Ishikawa (cell line): ENCODE measurements at regions not wholly inside any gene's neighbourhood (a gene's known extent, or its start where the extent isn't known, plus 50 kb on each side); places are given as distances from the start of the nearest gene placed in this dataset.

Source experiments
- CEBPB ChIP-seq: IDR thresholded peaks from 2 replicates; pipeline ENCODE4 v1.6.1; 2012
- CREB1 ChIP-seq: IDR thresholded peaks from 2 replicates; pipeline ENCODE4 v1.6.1; 2012; ENCODE audit warnings: low read depth
- EGR1 ChIP-seq: IDR thresholded peaks from 2 replicates; pipeline ENCODE4 v1.6.1; 2012
- EP300 ChIP-seq: IDR thresholded peaks from 2 replicates; pipeline ENCODE4 v1.6.1; 2012; ENCODE audit warnings: borderline replicate concordance
- FOXM1 ChIP-seq: IDR thresholded peaks from 2 replicates; pipeline ENCODE4 v1.6.1; 2012; ENCODE audit warnings: low read depth, borderline replicate concordance
- NFIC ChIP-seq: IDR thresholded peaks from 2 replicates; pipeline ENCODE4 v1.6.1; 2012
- RAD21 ChIP-seq: IDR thresholded peaks from 2 replicates; pipeline ENCODE4 v1.6.1; 2012; ENCODE audit warnings: low read depth
- TAF1 ChIP-seq: IDR thresholded peaks from 2 replicates; pipeline ENCODE4 v1.6.1; 2012; ENCODE audit warnings: low read depth, mild to moderate bottlenecking
- TCF12 ChIP-seq: IDR thresholded peaks from 2 replicates; pipeline ENCODE4 v1.6.1; 2012; ENCODE audit warnings: low read depth
- TEAD4 ChIP-seq: IDR thresholded peaks from 2 replicates; pipeline ENCODE4 v1.6.1; 2012
- YY1 ChIP-seq: IDR thresholded peaks from 2 replicates; pipeline ENCODE4 v1.6.1; 2012; ENCODE audit warnings: low read depth
- ZBTB7A ChIP-seq: IDR thresholded peaks from 2 replicates; pipeline ENCODE4 v1.6.1; 2012; ENCODE audit warnings: low read depth
- TF ChIP-seq, protein P1 (sequence below): IDR thresholded peaks from 2 replicates; pipeline ENCODE4 v1.6.1; 2012
- TF ChIP-seq, protein P2 (sequence below): IDR thresholded peaks from 2 replicates; pipeline ENCODE4 v1.6.1; 2012
- TF ChIP-seq, protein P3 (sequence below): IDR thresholded peaks from 2 replicates; pipeline ENCODE4 v1.6.1; 2012; ENCODE audit warnings: low read depth, mild to moderate bottlenecking

DNA sequence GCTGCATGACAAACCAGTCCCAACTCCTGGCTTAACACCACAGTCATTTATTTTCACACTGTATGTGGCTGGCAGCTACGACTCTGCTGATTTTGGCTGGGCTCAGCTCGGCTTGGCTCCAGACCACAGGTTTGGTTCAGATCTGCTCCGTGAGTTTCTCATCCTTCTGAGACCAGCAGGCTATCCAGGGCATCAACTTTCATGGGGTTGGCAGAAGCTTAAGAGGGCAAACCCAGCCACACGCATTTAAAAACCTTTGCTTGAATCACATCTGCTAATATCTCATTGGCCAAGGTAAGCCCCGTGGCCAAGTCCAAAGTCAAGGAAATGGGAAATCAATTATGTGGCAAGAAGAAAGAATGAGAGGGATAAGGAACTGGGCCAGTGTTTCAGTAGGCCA, 574.2 kb downstream of the MATN1 start:
- TF ChIP-seq TEAD4, result no peak
- TF ChIP-seq CREB1, result no peak
- TF ChIP-seq, protein P1, sequence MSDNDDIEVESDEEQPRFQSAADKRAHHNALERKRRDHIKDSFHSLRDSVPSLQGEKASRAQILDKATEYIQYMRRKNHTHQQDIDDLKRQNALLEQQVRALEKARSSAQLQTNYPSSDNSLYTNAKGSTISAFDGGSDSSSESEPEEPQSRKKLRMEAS, result no peak
- no peak for TF ChIP-seq NFIC
- no peak for TF ChIP-seq TAF1
- TF ChIP-seq, protein P2, sequence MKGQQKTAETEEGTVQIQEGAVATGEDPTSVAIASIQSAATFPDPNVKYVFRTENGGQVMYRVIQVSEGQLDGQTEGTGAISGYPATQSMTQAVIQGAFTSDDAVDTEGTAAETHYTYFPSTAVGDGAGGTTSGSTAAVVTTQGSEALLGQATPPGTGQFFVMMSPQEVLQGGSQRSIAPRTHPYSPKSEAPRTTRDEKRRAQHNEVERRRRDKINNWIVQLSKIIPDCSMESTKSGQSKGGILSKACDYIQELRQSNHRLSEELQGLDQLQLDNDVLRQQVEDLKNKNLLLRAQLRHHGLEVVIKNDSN, result no peak
- TF ChIP-seq YY1, result no peak
- no peak for TF ChIP-seq RAD21
- TF ChIP-seq, protein P3, sequence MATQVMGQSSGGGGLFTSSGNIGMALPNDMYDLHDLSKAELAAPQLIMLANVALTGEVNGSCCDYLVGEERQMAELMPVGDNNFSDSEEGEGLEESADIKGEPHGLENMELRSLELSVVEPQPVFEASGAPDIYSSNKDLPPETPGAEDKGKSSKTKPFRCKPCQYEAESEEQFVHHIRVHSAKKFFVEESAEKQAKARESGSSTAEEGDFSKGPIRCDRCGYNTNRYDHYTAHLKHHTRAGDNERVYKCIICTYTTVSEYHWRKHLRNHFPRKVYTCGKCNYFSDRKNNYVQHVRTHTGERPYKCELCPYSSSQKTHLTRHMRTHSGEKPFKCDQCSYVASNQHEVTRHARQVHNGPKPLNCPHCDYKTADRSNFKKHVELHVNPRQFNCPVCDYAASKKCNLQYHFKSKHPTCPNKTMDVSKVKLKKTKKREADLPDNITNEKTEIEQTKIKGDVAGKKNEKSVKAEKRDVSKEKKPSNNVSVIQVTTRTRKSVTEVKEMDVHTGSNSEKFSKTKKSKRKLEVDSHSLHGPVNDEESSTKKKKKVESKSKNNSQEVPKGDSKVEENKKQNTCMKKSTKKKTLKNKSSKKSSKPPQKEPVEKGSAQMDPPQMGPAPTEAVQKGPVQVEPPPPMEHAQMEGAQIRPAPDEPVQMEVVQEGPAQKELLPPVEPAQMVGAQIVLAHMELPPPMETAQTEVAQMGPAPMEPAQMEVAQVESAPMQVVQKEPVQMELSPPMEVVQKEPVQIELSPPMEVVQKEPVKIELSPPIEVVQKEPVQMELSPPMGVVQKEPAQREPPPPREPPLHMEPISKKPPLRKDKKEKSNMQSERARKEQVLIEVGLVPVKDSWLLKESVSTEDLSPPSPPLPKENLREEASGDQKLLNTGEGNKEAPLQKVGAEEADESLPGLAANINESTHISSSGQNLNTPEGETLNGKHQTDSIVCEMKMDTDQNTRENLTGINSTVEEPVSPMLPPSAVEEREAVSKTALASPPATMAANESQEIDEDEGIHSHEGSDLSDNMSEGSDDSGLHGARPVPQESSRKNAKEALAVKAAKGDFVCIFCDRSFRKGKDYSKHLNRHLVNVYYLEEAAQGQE, result no peak
- no peak for TF ChIP-seq EGR1
- TF ChIP-seq ZBTB7A, result no peak
- TF ChIP-seq EP300, result no peak
- no peak for TF ChIP-seq FOXM1
- no peak for TF ChIP-seq TCF12
- TF ChIP-seq CEBPB, result no peak

DNA sequence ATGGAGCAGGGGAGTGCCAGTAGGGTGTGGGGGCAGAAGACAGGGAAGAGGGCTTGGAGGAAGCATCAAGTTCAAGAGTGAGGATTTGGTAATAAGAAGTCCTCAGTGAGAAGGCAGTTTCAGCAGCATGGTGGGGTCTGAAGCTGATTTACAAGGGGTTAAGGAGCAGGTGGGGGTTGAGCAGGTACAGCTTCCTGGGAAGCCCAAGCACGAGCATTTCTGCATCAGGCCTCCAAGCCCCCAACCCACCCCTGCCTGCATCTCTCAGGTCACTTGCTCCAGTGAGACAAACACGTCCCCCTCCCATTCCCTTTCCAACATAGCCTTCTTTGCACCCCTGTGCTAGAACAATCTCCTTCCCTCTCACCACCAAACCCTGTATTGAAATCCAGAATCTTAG, 574.7 kb downstream of the MATN1 start:
- TF ChIP-seq CREB1, result no peak
- no peak for TF ChIP-seq EGR1
- no peak for TF ChIP-seq TEAD4
- no peak for TF ChIP-seq RAD21
- no peak for TF ChIP-seq YY1
- TF ChIP-seq, protein P2, result no peak
- TF ChIP-seq NFIC, result no peak
- no peak for TF ChIP-seq ZBTB7A
- TF ChIP-seq, protein P1, result no peak
- TF ChIP-seq TCF12, result no peak
- TF ChIP-seq TAF1, result no peak
- TF ChIP-seq, protein P3, result no peak
- TF ChIP-seq FOXM1, result no peak
- no peak for TF ChIP-seq CEBPB
- no peak for TF ChIP-seq EP300

DNA sequence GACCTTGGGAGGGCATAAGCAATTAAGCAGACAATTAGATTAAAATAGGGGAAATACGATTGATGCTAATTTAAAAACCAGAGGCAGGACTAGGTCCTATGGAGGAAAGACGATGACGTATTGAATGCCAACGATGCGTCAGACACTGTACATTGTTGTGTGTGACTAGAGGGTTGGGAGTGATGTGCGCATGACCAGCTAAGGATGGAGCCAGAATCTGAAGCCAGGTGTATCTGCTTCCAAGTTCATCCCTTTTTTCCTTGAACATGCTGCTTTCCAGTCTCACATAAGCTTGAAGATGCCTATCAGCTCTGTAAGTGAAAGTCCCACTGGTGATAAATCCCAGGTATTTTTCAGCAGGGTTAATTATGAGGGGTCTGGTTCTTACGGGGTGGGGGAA, 576.2 kb downstream of the MATN1 start:
- TF ChIP-seq, protein P2, result no peak
- TF ChIP-seq, protein P1, result no peak
- TF ChIP-seq YY1 (no peak), TCF12 (no peak), TAF1 (no peak), TEAD4 (no peak)
- TF ChIP-seq, protein P3, result no peak

DNA sequence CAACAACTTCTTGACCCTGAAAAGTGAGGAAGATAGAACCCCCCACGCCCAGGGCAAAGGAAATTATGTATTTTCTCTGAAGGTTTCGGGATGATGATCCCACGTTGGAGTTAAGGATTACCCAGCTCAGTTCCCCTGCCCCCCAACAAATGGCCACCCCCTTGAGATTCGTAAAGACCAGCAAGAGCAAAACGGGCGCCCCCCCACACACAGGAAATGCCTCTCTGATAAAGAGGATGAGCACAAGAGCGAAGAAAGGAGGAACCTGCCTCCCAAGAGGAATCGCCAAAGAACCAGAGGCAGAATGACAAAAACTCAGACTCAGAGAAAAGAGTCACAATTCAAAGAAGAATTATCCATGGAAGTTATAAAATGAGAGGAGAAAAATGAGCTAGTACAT, 576.9 kb downstream of the MATN1 start:
- TF ChIP-seq YY1 (no peak), CEBPB (no peak), TAF1 (no peak), ZBTB7A (no peak), CREB1 (no peak), EP300 (no peak), EGR1 (no peak), FOXM1 (no peak), NFIC (no peak), TEAD4 (no peak), TCF12 (no peak), RAD21 (no peak)
- TF ChIP-seq, protein P1, result no peak
- TF ChIP-seq, protein P2, result no peak
- TF ChIP-seq, protein P3, result no peak
